Testis (tissue), 2 donors: ENCODE measurements at regions not wholly inside any gene's neighbourhood (a gene's known extent, or its start where the extent isn't known, plus 50 kb on each side); places are given as distances from the start of the nearest gene placed in this dataset.

ENCODE experiments used
- CTCF ChIP-seq, 3 experiments: fragments of 450-650 bp in 2 of 3; fragments of 200-600 bp in 1 of 3; sonication (generic) in 1 of 3; IDR thresholded peaks; one replicate each; pipeline ENCODE4 v1.5.1; 2016 to 2019; ENCODE audit warnings: antibody characterized with exemption in 3 of 3, mild to moderate bottlenecking in 2 of 3, moderate library complexity in 1 of 3
- POLR2A ChIP-seq: fragments of 450-650 bp; IDR thresholded peaks from one replicate; pipeline ENCODE4 v1.6.1; 2017; ENCODE audit warnings: antibody characterized with exemption, mild to moderate bottlenecking, moderate library complexity

DNA sequence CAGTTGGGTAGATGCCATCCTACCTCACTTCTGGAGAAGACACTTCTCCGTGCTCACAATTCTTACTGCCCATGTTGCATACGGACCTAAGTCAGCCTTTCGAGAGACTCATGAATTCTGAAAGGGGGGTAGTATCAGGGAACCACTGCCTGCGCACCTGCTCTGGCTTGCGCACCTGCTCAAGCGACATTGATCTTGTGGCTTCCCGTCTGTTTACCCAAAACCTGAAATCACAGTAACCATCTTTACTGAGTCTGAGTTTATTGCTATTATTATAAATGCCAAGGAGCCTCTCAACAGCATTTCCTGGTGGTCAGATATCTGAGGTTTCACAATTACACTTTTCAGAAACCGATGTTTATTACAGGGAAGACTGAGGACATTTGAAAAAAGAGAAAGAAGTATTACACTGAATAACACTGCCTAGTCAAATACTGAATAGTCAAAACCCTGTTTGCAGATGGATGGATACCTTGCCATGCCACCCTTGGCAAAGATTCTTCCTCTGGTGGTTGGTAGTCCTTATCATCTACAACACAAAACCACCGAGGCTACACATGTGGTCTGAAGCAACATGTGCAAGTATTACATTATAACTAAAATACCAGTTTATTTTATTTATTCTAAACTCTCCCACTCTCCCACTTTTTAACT, 208.7 kb downstream of the SIPA1L2 start:
- no peak for TF ChIP-seq CTCF (IDR thresholded peaks at IDR 0.05)
- TF ChIP-seq POLR2A = no peak
